ENCODE measurements at regions not wholly inside any gene's neighbourhood (a gene's known extent, or its start where the extent isn't known, plus 50 kb on each side); places are given as distances from the start of the nearest gene placed in this dataset.
"Not testable (repeated sequence)": the region's sequence is repeated elsewhere in the genome, so short reads cannot be mapped to it uniquely, and the experiment has no call there.

DNA sequence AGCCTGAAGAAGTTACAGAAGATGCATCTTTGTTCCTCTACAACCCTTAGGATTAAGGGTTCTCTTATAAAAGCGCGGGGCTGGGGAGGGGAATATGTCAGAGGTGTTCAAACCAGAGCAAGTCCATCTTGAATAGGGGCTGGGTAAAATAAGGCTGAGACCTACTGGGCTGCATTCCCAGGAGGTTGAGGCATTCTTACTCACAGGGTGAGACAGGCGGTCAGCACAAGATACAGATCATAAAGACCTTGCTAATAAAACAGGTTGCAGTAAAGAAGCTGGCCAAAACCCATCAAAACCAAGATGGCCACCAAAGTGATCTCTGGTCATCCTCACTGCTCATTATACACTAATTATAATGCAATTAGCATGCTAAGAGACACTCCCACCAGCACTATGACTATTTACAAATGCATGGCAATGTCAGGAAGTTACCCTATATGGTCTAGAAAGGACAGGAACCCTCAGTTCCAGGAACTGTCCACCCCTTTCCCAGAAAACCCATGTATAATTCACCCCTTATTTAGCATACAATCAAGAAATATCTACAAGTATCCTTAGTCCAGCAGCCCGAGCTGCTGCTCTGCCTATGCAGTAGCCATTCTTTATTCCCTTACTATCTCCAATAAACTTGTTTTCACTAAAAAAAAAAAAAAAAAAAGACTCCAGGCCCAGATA, 108.1 kb upstream of the FOXN3 start:
- no peak for DNase-seq (ENCODE audit: low spot score)

- DNase-seq (ENCODE audit: low spot score), result no peak
These were observed 107.4 kb upstream of the FOXN3 start for GRCh38 chr14:89524412-89524811.

- DNase-seq (ENCODE audit: low spot score), result no peak
These were observed 105.0 kb upstream of the FOXN3 start for GRCh38 chr14:89521988-89522387.

DNA sequence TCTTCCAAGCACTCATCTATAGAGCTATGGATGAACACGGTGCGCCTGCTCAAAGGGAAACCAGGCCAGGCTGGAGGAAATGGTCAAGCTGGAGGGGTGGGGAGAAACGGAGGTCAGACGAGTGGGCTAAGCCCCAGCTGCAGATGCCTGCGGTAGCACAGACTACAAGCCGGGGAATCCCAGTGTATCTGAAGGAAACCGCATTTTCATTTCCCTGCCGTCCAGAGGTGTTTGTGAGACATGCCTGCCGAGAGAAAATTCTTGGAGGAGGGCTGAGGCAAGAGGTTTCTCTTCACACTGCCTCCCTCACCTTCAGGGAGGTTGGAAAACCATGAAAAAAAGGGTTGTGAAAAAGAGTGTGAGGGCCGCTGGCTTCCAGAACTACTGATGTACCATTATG, 102.0 kb upstream of the FOXN3 start:
- no peak for DNase-seq (ENCODE audit: low spot score)

- no peak for DNase-seq (ENCODE audit: low spot score)
These were observed 99.1 kb upstream of the FOXN3 start for GRCh38 chr14:89516173-89516572.

- DNase-seq (ENCODE audit: low spot score), result no peak
These were observed 97.6 kb upstream of the FOXN3 start for GRCh38 chr14:89514601-89515000.

- no peak for DNase-seq (ENCODE audit: low spot score)
These were observed 92.9 kb upstream of the FOXN3 start for GRCh38 chr14:89509891-89510290.

- DNase-seq (ENCODE audit: low spot score), result no peak
These were observed 91.8 kb upstream of the FOXN3 start for GRCh38 chr14:89508863-89509262.

DNA sequence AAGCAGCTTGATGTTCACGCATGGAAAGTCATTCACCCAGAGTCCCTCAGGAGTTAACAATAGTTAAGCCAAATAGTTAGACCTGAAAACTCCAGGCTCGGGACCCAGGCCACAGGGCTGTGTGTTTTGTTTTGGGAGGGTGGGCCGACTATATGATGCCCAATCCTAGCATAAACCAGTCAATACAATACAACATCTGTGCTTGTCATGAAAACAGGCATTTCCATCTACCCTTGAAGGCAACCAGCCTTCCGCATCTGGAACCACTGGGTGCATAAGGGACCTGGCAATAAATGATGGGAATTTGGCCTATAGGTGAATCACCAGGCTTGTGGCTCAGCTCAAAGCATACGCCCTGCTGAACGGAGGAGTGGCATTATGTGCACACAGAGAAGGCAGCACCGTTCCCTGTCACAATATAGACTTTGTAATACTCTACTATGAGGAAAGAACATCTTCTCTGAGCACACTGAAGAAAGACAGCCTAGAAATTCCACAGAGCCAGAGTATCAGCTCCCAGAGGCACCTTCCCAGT, 91.0 kb upstream of the FOXN3 start:
- no peak for DNase-seq (ENCODE audit: low spot score)

GRCh38 chr14:89507521-89507920, 90.5 kb upstream of the FOXN3 start:
- DNase-seq (ENCODE audit: low spot score), result no peak

DNA sequence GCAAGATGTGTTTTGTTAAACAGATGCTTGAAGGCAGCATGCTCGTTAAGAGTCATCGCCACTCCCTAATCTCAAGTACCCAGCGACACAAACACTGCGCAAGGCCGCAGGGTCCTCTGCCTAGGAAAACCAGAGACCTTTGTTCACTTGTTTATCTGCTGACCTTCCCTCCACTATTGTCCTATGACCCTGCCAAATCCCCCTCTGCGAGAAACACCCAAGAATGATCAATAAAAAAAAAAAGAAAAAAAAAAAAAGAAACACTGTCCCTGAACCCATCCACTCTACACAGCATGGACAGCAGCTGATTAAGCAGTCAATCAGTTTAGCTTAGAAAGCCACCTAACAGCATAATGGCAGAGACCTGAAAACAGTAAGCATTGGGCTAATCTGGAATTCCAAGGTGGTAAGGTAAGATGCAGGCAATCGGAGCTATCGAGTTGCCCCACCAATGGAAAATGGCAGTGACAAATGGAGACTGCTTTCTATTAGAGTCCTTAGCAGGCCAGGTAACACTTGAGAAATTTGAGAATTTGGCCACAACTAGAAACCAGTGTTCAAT, 89.9 kb upstream of the FOXN3 start:
- not testable (repeated sequence) for DNase-seq (ENCODE audit: low spot score)

- DNase-seq (ENCODE audit: low spot score), result no peak
These were observed 87.7 kb upstream of the FOXN3 start for GRCh38 chr14:89504602-89505313.

- DNase-seq (ENCODE audit: low spot score), result no peak
These were observed 87.1 kb upstream of the FOXN3 start for GRCh38 chr14:89504091-89504490.

GRCh38 chr14:89503431-89503996, 86.5 kb upstream of the FOXN3 start:
- DNase-seq (ENCODE audit: low spot score), result no peak

DNA sequence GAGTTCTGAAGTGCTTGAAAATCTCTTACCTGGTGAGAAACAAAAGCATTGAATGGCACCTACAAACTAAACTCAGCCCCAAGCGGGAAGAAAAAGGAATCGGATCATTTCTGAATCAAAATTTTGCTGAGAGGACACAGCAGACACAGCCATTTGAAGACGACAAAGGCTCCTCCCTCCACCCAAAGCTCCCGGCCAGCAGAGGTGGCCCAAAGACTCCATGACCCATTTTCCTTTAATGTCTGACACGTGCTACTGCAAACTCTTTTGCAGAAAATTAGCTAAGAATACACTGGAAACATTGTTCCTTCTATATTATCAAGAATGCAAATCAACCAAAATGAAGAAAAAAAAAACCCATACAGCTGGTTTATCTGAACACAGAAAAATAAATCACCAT, 85.9 kb upstream of the FOXN3 start:
- no peak for DNase-seq (ENCODE audit: low spot score)

DNA sequence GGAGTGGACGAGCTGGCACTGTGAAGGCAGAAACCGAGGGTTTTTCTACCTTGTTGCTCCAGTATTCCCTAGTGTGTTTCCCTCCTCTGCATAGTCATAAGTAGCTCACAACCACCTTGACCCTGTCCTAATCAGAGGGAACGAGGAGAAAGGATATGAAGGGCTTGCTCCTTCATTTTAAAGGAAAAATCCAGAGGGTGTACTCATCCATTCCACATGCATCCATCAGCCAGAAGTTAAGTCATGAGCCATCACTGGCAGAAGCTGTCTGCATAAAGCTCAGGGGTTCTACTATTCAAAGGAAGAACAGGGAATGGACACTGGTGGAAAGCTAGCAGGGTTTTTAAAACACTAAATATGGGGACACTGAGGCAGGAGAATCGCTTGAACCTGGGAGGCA, 84.3 kb upstream of the FOXN3 start:
- no peak for DNase-seq (ENCODE audit: low spot score)

DNA sequence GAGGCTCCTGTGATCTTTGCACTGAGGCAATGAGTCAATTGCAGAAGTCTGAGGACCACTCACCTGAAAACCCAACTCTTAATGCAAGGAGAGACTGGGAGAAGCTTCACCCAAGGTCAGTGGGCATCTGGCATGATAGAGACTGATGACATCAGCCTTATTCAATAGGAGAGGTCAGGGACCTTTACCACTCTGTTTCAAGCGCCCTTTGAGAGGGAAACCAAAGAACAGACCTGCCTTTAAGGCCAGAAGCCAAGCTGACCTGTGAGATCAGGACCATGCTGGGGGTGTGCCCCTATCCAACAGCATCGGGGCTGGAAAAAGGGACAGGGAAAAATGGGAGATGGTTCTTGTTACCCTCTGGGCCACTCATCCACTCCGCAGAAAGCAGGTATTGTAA, 83.3 kb upstream of the FOXN3 start:
- DNase-seq (ENCODE audit: low spot score), result no peak

GRCh38 chr14:89498878-89499277, 81.8 kb upstream of the FOXN3 start:
- DNase-seq (ENCODE audit: low spot score), result no peak

DNA sequence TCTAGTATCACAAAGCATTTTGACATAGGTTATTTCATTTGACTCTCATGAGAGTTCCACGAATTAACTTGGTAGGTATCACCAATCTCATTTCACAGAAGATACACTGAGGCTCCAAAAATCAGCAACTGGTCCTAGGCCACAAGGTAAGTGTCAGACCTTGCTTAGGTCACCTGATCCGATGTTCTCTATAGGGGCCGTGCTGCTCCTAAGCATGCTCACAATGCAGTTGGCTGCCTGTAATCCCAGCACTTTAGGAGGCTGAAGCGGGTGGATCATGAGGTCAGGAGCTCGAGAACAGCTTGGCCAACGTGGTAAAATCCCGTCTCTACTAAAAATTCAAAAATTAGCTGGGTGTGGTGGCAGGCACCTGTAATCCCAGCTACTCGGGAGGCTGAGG, 78.7 kb upstream of the FOXN3 start:
- DNase-seq (ENCODE audit: low spot score), result no peak

GRCh38 chr14:89493877-89494634, 77.0 kb upstream of the FOXN3 start:
- no peak for DNase-seq (ENCODE audit: low spot score)

GRCh38 chr14:89493406-89493805, 76.4 kb upstream of the FOXN3 start:
- no peak for DNase-seq (ENCODE audit: low spot score)
